ENCODE measurements at regions not wholly inside any gene's neighbourhood (a gene's known extent, or its start where the extent isn't known, plus 50 kb on each side); places are given as distances from the start of the nearest gene placed in this dataset.

DNA sequence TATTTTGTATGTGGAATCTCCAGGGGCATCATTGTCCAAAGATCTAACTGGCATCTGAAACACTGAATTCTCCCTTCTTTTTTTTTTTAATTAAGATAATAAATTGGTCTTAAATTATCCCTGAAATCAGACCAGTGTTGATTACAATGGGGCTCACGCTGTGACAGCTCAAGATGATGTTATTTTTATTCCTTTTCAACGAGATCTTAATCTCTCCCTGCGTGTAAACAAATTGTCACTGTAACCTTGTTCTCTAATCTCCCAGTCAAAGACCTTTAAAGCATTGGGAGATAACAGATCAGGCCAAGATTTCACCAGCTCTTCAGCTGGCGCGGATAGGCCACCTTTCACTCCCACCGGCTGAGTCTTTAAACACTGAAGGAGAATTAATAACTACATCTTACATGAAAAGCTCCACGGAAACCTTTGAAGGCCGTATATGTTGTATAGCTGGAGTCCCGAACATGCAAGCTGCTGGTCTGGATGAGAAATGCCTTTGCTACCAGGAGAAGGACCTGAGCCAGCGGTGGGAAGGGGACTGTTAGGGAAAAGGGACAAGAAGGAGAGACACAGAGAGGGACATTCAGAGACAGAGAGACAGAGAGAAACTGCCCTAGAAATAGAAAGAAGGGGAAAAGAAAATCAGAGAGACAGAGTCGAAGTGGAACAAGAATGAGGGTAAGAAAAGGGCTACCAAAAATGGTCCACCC, 418.8 kb upstream of the NR2F2 start:
- TF ChIP-seq TAF1 (IDR thresholded peaks at IDR 0.05; ENCODE audit: low read depth, low read length) (no peak), GABPA (IDR thresholded peaks at IDR 0.05; ENCODE audit: borderline replicate concordance, insufficient read depth, low read length) (no peak), CTCF (IDR thresholded peaks at IDR 0.05; ENCODE audit: control extremely low read depth in 1 of 3, insufficient read depth in 1 of 3, low read depth in 1 of 3, low read length in 3 of 3) (no peak), CTBP2 (IDR thresholded peaks at IDR 0.05; ENCODE audit: borderline replicate concordance, insufficient read depth, insufficient read length, low read length) (no peak)

All from H1 (cell line).